GM12891 (cell line): ENCODE measurements at regions not wholly inside any gene's neighbourhood (a gene's known extent, or its start where the extent isn't known, plus 50 kb on each side); places are given as distances from the start of the nearest gene placed in this dataset.

ENCODE experiments used
- PAX5 ChIP-seq: IDR thresholded peaks from 2 replicates; pipeline ENCODE4 v1.6.1; 2011; ENCODE audit warnings: low read length, moderate library complexity, mild to moderate bottlenecking; ENCODE audit not compliant: insufficient read depth, severe bottlenecking
- POLR2A ChIP-seq: IDR thresholded peaks from 2 replicates; pipeline ENCODE4 v1.6.1; 2011; ENCODE audit warnings: low read depth, low read length, control low read depth
- POLR2AphosphoS5 ChIP-seq: IDR thresholded peaks from 2 replicates; pipeline ENCODE4 v1.6.1; 2011; ENCODE audit warnings: low read depth, low read length, control low read depth
- POU2F2 ChIP-seq: IDR thresholded peaks from 2 replicates; pipeline ENCODE4 v1.6.1; 2011; ENCODE audit warnings: low read depth, mild to moderate bottlenecking, control low read depth, low read length, moderate library complexity
- SPI1 ChIP-seq: IDR thresholded peaks from 2 replicates; pipeline ENCODE4 v1.6.1; 2011; ENCODE audit warnings: low read depth, low read length, control low read depth
- TAF1 ChIP-seq: IDR thresholded peaks from 2 replicates; pipeline ENCODE4 v1.6.1; 2011; ENCODE audit warnings: low read depth, low read length, control low read depth

DNA sequence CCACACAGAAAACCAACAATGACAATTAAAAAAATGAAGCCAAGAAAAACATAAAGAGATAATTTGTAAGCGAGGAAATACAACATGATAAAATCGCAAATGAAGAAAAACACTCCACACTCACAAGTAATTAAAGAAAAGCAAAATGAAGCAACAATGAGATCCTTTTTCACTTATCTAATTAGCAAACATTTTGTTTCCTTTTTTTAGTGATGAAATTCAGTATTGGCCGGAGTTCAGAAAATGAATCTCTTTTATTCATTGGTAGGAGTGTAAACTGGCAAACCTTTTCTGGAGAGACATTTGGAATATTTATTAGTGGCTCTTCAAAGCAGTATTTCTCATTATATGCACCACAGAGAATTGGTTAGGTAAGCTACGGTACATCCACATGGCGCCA is 70.6 kb upstream of the POMP start:
- TF ChIP-seq POLR2A (no peak), TAF1 (no peak), POLR2AphosphoS5 (no peak), SPI1 (no peak), PAX5 (no peak), POU2F2 (no peak)
